Right renal pelvis (tissue), 4 donors: ENCODE measurements at regions not wholly inside any gene's neighbourhood (a gene's known extent, or its start where the extent isn't known, plus 50 kb on each side); places are given as distances from the start of the nearest gene placed in this dataset.
A peak's percentile ranks its signal among the peaks of the same experiment; 100 is the strongest.
"Not testable (repeated sequence)": the region's sequence is repeated elsewhere in the genome, so short reads cannot be mapped to it uniquely, and the experiment has no call there.

Experiments
- DNase-seq, 4 donors: peaks; one replicate each; pipeline ENCODE4 v3.0.0-alpha.2; 2013; ENCODE audit warnings: low read depth in 4 of 4, low spot score in 3 of 4, missing footprints in 1 of 4

GRCh38 chr4:45502471-45502870, 621.4 kb downstream of the GABRG1 start:
- no peak for DNase-seq

GRCh38 chr4:45484740-45485139, 639.1 kb downstream of the GABRG1 start:
- DNase-seq = no peak

GRCh38 chr4:45482346-45482745, 641.5 kb downstream of the GABRG1 start:
- DNase-seq = no peak

GRCh38 chr4:45477311-45477733, 646.5 kb downstream of the GABRG1 start:
- no peak for DNase-seq

GRCh38 chr4:45475548-45475947, 648.3 kb downstream of the GABRG1 start:
- no peak for DNase-seq

GRCh38 chr4:45472490-45472889, 651.4 kb downstream of the GABRG1 start:
- no peak for DNase-seq

GRCh38 chr4:45471335-45471734, 652.5 kb downstream of the GABRG1 start:
- DNase-seq = no peak

GRCh38 chr4:45467157-45467556, 656.7 kb downstream of the GABRG1 start:
- DNase-seq = no peak

GRCh38 chr4:45460157-45460556, 663.7 kb downstream of the GABRG1 start:
- DNase-seq = not testable (repeated sequence)

- no peak for DNase-seq
Measured at GRCh38 chr4:45455217-45455616, 668.6 kb downstream of the GABRG1 start.

- DNase-seq = peak in 3 of 4 donors; percentile 1 to 12 (median 9)
Measured at GRCh38 chr4:45453258-45453853, 670.5 kb downstream of the GABRG1 start.

- no peak for DNase-seq
Measured at GRCh38 chr4:45442466-45442865, 681.4 kb downstream of the GABRG1 start.

- no peak for DNase-seq
Measured at GRCh38 chr4:45438047-45438446, 685.8 kb downstream of the GABRG1 start.

GRCh38 chr4:45437381-45437780, 686.5 kb downstream of the GABRG1 start:
- no peak for DNase-seq

- no peak for DNase-seq
Measured at GRCh38 chr4:45425135-45425534, 698.7 kb downstream of the GABRG1 start.

GRCh38 chr4:45423896-45424295, 697.5 kb upstream of the GNPDA2 start:
- no peak for DNase-seq

- DNase-seq = not testable (repeated sequence)
Measured at GRCh38 chr4:45420091-45420674, 693.8 kb upstream of the GNPDA2 start.

- DNase-seq = no peak
Measured at GRCh38 chr4:45410701-45411210, 684.4 kb upstream of the GNPDA2 start.

GRCh38 chr4:45409536-45409935, 683.2 kb upstream of the GNPDA2 start:
- no peak for DNase-seq

GRCh38 chr4:45408996-45409395, 682.6 kb upstream of the GNPDA2 start:
- DNase-seq = no peak

GRCh38 chr4:45399116-45399515, 672.8 kb upstream of the GNPDA2 start:
- no peak for DNase-seq

GRCh38 chr4:45385306-45385705, 659.0 kb upstream of the GNPDA2 start:
- no peak for DNase-seq
